T47D (cell line): ENCODE measurements at regions not wholly inside any gene's neighbourhood (a gene's known extent, or its start where the extent isn't known, plus 50 kb on each side); places are given as distances from the start of the nearest gene placed in this dataset.

Experiments used
- DNase-seq, 2 experiments: peaks; one replicate each; pipeline versions ENCODE4 v3.0.0 to v3.0.0-alpha.2; 2011 to 2012; ENCODE audit warnings: low read depth in 1 of 2, low spot score in 1 of 2
- JUND ChIP-seq: IDR thresholded peaks from 2 replicates; pipeline ENCODE4 v1.6.1; 2012; ENCODE audit warnings: low read depth
- in situ Hi-C: cut with HindIII; loops from 2 replicates; pipeline ENCODE4 v1.10.0; 2016; ENCODE audit warnings: low sequenced_read_pairs, low pct_unique_long_range_greater_than_20kb

- in situ Hi-C loops: no loop called here
- DNase-seq: no peak
- no peak for TF ChIP-seq JUND
These were observed 698.7 kb downstream of the EPHA3 start for GRCh38 chr3:89806166-89806565.

- in situ Hi-C loops: no loop called here
- no peak for TF ChIP-seq JUND
- no peak for DNase-seq
These were observed 701.3 kb downstream of the EPHA3 start for GRCh38 chr3:89808680-89809197.

- in situ Hi-C loops: no loop called here
- no peak for DNase-seq
- TF ChIP-seq JUND: no peak
These were observed 706.1 kb downstream of the EPHA3 start for GRCh38 chr3:89813500-89813899.

- in situ Hi-C loops: no loop called here
- no peak for DNase-seq
- TF ChIP-seq JUND: no peak
These were observed 733.6 kb downstream of the EPHA3 start for GRCh38 chr3:89841041-89841440.

- no peak for TF ChIP-seq JUND
- no peak for DNase-seq
- in situ Hi-C loops: no loop called here
These were observed 737.6 kb downstream of the EPHA3 start for GRCh38 chr3:89845053-89845452.

- no peak for DNase-seq
- in situ Hi-C loops: no loop called here
- TF ChIP-seq JUND: no peak
These were observed 740.5 kb downstream of the EPHA3 start for GRCh38 chr3:89847955-89848354.

GRCh38 chr3:89851974-89852621 is 744.7 kb downstream of the EPHA3 start:
- DNase-seq: peak; percentile 4 to 64
- TF ChIP-seq JUND: no peak
- in situ Hi-C loops: no loop called here

GRCh38 chr3:89859757-89860156 is 752.3 kb downstream of the EPHA3 start:
- no peak for TF ChIP-seq JUND
- in situ Hi-C loops: no loop called here
- DNase-seq: no peak

- DNase-seq: no peak
- TF ChIP-seq JUND: no peak
- in situ Hi-C loops: no loop called here
These were observed 759.9 kb downstream of the EPHA3 start for GRCh38 chr3:89867286-89867685.

GRCh38 chr3:89876116-89876515 is 768.7 kb downstream of the EPHA3 start:
- in situ Hi-C loops: no loop called here
- DNase-seq: no peak
- no peak for TF ChIP-seq JUND

GRCh38 chr3:89877230-89877629 is 769.8 kb downstream of the EPHA3 start:
- in situ Hi-C loops: no loop called here
- no peak for DNase-seq
- TF ChIP-seq JUND: no peak

- in situ Hi-C loops: no loop called here
- DNase-seq: no peak
- no peak for TF ChIP-seq JUND
These were observed 782.0 kb downstream of the EPHA3 start for GRCh38 chr3:89889386-89889785.

- in situ Hi-C loops: no loop called here
- no peak for TF ChIP-seq JUND
- no peak for DNase-seq
These were observed 801.3 kb downstream of the EPHA3 start for GRCh38 chr3:89908711-89909213.

GRCh38 chr3:89912031-89912430 is 804.6 kb downstream of the EPHA3 start:
- TF ChIP-seq JUND: no peak
- DNase-seq: no peak
- in situ Hi-C loops: no loop called here
